ENCODE measurements at regions not wholly inside any gene's neighbourhood (a gene's known extent, or its start where the extent isn't known, plus 50 kb on each side); places are given as distances from the start of the nearest gene placed in this dataset.

- H2BK120ac ChIP-seq (ENCODE audit: low read depth, low read length, poor library complexity, severe bottlenecking): no peak overlapping the region
- no peaks in the 10 kb centered on the region for H3K79me1 ChIP-seq (ENCODE audit: insufficient read depth, low read depth, low read length, poor library complexity, severe bottlenecking)
- H3K9me3 ChIP-seq (ENCODE audit: control insufficient read depth, low read depth, low read length): no peaks in the 10 kb centered on the region
- H3K79me2 ChIP-seq (ENCODE audit: insufficient read depth, low read length): no peaks in the 10 kb centered on the region
- H4K5ac ChIP-seq (ENCODE audit: insufficient read length, low read depth, low read length): no peak overlapping the region
- no peak overlapping the region for H2AFZ ChIP-seq (ENCODE audit: low read length)
- H3K36me3 Mint-ChIP-seq (ENCODE audit: insufficient read depth in 1 of 3, low read depth in 3 of 3): no peaks in the 10 kb centered on the region
- H3K4me1 ChIP-seq (ENCODE audit: insufficient read depth, low read length): no peaks in the 10 kb centered on the region; the same call in 1 of the 2 replicates
- H3K27me3 ChIP-seq (ENCODE audit: insufficient read depth, low read length): no peaks in the 10 kb centered on the region
- DNase-seq: no peak
- no peaks in the 10 kb centered on the region; a peak in 2 of 5 replicates for H3K9me3 Mint-ChIP-seq
- no peak overlapping the region for H3K56ac ChIP-seq (ENCODE audit: insufficient read length, low read depth, low read length)
- no peak overlapping the region for H3K4ac ChIP-seq (ENCODE audit: low read depth, low read length)
- no CpG with 5 or more reads among the region's 2 CpGs for WGBS (ENCODE audit: extremely low coverage, insufficient read length, low lambda C conversion rate)
- H4K20me1 ChIP-seq (ENCODE audit: control insufficient read depth, insufficient read depth, insufficient read length): no peaks in the 10 kb centered on the region
- no peak overlapping the region for H3K27ac ChIP-seq (ENCODE audit: insufficient read length, low read depth, low read length)
- H2BK12ac ChIP-seq (ENCODE audit: insufficient read length, low read depth, low read length): no peak overlapping the region
- TF ChIP-seq CTCF (conservative IDR thresholded peaks at IDR 0.05): no peak
- H2BK20ac ChIP-seq (ENCODE audit: low read depth, low read length, poor library complexity, severe bottlenecking): no peak overlapping the region
- H4K91ac ChIP-seq (ENCODE audit: insufficient read length, low read depth, low read length): no peak overlapping the region
- no peak overlapping the region for H4K8ac ChIP-seq (replicated peaks; ENCODE audit: insufficient read length, low read depth, low read length)
- no peak overlapping the region for H3T11ph ChIP-seq (ENCODE audit: low read length)
- no peak overlapping the region for H2BK5ac ChIP-seq (ENCODE audit: insufficient read length, low read length)
- H3K27ac Mint-ChIP-seq: no peak overlapping the region
- no peaks in the 10 kb centered on the region for H3K27me3 Mint-ChIP-seq (ENCODE audit: low read depth)
- H3K18ac ChIP-seq (ENCODE audit: insufficient read length, low read depth, low read length): no peak overlapping the region
- H3K23ac ChIP-seq (ENCODE audit: insufficient read length, low read depth, low read length): no peak overlapping the region
- no peak overlapping the region for H3K4me2 ChIP-seq (ENCODE audit: insufficient read depth, insufficient read length, low read length)
- H3K4me3 Mint-ChIP-seq: no peak overlapping the region
- peaks cover 3 to 14% of the 10 kb centered on the region in 2 experiments; a peak in 3 of 4 replicates for H3K4me1 Mint-ChIP-seq
- no peaks in the 10 kb centered on the region for H3K23me2 ChIP-seq (ENCODE audit: insufficient read length, low read depth, low read length, poor library complexity, severe bottlenecking)
- no peak overlapping the region for H2BK15ac ChIP-seq (ENCODE audit: low read depth, low read length)
- H2AK5ac ChIP-seq (ENCODE audit: insufficient read length, low read length): no peak overlapping the region
- H3K9ac ChIP-seq (ENCODE audit: extremely low read depth, insufficient read length, low read length): no peak overlapping the region
- H3K14ac ChIP-seq (ENCODE audit: insufficient read depth, low read length): no peak overlapping the region
Measured at GRCh38 chr12:107530701-107531100, 154.9 kb upstream of the PWP1 start.

Measured in H9 (cell line).